ENCODE measurements at regions not wholly inside any gene's neighbourhood (a gene's known extent, or its start where the extent isn't known, plus 50 kb on each side); places are given as distances from the start of the nearest gene placed in this dataset.

GRCh38 chr1:56339786-56340465 lies 239.4 kb downstream of the PLPP3 start:
- no peak overlapping the region for H3K9ac ChIP-seq (ENCODE audit: low read length)
- H2AFZ ChIP-seq (ENCODE audit: low read depth, low read length): no peak overlapping the region
- no peaks in the 10 kb centered on the region for H3K9me3 ChIP-seq (ENCODE audit: insufficient read depth, low read length)
- no peak overlapping the region for H3K4me2 ChIP-seq (ENCODE audit: low read length)
- H3K4me3 ChIP-seq (ENCODE audit: low read length): no peak overlapping the region
- no peaks in the 10 kb centered on the region for H4K20me1 ChIP-seq (ENCODE audit: insufficient read depth, low read length)
- no peak overlapping the region for H3K27ac ChIP-seq (ENCODE audit: low read length)
- no peaks in the 10 kb centered on the region for H3K4me1 ChIP-seq (ENCODE audit: low read length)
- no peaks in the 10 kb centered on the region for H3K36me3 ChIP-seq (replicated peaks; ENCODE audit: low read depth, low read length)
- H3K27me3 ChIP-seq (ENCODE audit: low read depth, low read length): no peaks in the 10 kb centered on the region
- H3K79me2 ChIP-seq (ENCODE audit: low read length): no peaks in the 10 kb centered on the region
- TF ChIP-seq CTCF (IDR thresholded peaks at IDR 0.05; ENCODE audit: low read depth, low read length) (no peak), EZH2phosphoT487 (IDR thresholded peaks at IDR 0.05; ENCODE audit: low read depth) (no peak)

GRCh38 chr1:56339093-56339492 lies 240.3 kb downstream of the PLPP3 start:
- Histone ChIP-seq H3K27ac (ENCODE audit: low read length) (no peak overlapping the region), H3K79me2 (ENCODE audit: low read length) (no peaks in the 10 kb centered on the region), H3K4me1 (ENCODE audit: low read length) (no peaks in the 10 kb centered on the region), H3K36me3 (replicated peaks; ENCODE audit: low read depth, low read length) (no peaks in the 10 kb centered on the region), H3K9ac (ENCODE audit: low read length) (no peak overlapping the region), H3K4me2 (ENCODE audit: low read length) (no peak overlapping the region), H3K27me3 (ENCODE audit: low read depth, low read length) (no peaks in the 10 kb centered on the region), H3K9me3 (ENCODE audit: insufficient read depth, low read length) (no peaks in the 10 kb centered on the region), H3K4me3 (ENCODE audit: low read length) (no peak overlapping the region), H2AFZ (ENCODE audit: low read depth, low read length) (no peak overlapping the region), H4K20me1 (ENCODE audit: insufficient read depth, low read length) (no peaks in the 10 kb centered on the region)
- TF ChIP-seq EZH2phosphoT487 (IDR thresholded peaks at IDR 0.05; ENCODE audit: low read depth): no peak
- no peak for TF ChIP-seq CTCF (IDR thresholded peaks at IDR 0.05; ENCODE audit: low read depth, low read length)

GRCh38 chr1:56336982-56337381 lies 242.4 kb downstream of the PLPP3 start:
- no peak for TF ChIP-seq CTCF (IDR thresholded peaks at IDR 0.05; ENCODE audit: low read depth, low read length)
- no peak for TF ChIP-seq EZH2phosphoT487 (IDR thresholded peaks at IDR 0.05; ENCODE audit: low read depth)
- Histone ChIP-seq H3K9me3 (ENCODE audit: insufficient read depth, low read length) (no peaks in the 10 kb centered on the region), H3K4me3 (ENCODE audit: low read length) (no peak overlapping the region)

GRCh38 chr1:56335394-56335793 lies 244.0 kb downstream of the PLPP3 start:
- TF ChIP-seq CTCF (IDR thresholded peaks at IDR 0.05; ENCODE audit: low read depth, low read length) (no peak), EZH2phosphoT487 (IDR thresholded peaks at IDR 0.05; ENCODE audit: low read depth) (no peak)
- Histone ChIP-seq H4K20me1 (ENCODE audit: insufficient read depth, low read length) (no peaks in the 10 kb centered on the region), H3K4me1 (ENCODE audit: low read length) (peaks cover 21% of the 10 kb centered on the region), H3K27me3 (ENCODE audit: low read depth, low read length) (no peaks in the 10 kb centered on the region), H3K36me3 (replicated peaks; ENCODE audit: low read depth, low read length) (no peaks in the 10 kb centered on the region), H3K4me3 (ENCODE audit: low read length) (no peak overlapping the region), H3K9ac (ENCODE audit: low read length) (no peak overlapping the region), H2AFZ (ENCODE audit: low read depth, low read length) (no peak overlapping the region), H3K27ac (ENCODE audit: low read length) (no peak overlapping the region), H3K4me2 (ENCODE audit: low read length) (no peak overlapping the region), H3K79me2 (ENCODE audit: low read length) (no peaks in the 10 kb centered on the region), H3K9me3 (ENCODE audit: insufficient read depth, low read length) (no peaks in the 10 kb centered on the region)

More at GRCh38 chr1:56336982-56337381, 242.4 kb downstream of the PLPP3 start:
- Histone ChIP-seq H2AFZ (ENCODE audit: low read depth, low read length) (no peak overlapping the region), H3K4me2 (ENCODE audit: low read length) (no peak overlapping the region), H4K20me1 (ENCODE audit: insufficient read depth, low read length) (no peaks in the 10 kb centered on the region), H3K27ac (ENCODE audit: low read length) (no peak overlapping the region), H3K4me1 (ENCODE audit: low read length) (peaks cover 5% of the 10 kb centered on the region), H3K36me3 (replicated peaks; ENCODE audit: low read depth, low read length) (no peaks in the 10 kb centered on the region), H3K9ac (ENCODE audit: low read length) (no peak overlapping the region), H3K79me2 (ENCODE audit: low read length) (no peaks in the 10 kb centered on the region), H3K27me3 (ENCODE audit: low read depth, low read length) (no peaks in the 10 kb centered on the region)

Measured in OCI-LY3 (cell line).